ENCODE measurements at regions not wholly inside any gene's neighbourhood (a gene's known extent, or its start where the extent isn't known, plus 50 kb on each side); places are given as distances from the start of the nearest gene placed in this dataset.
A peak's percentile ranks its signal among the peaks of the same experiment; 100 is the strongest.

GRCh38 chr6:48486373-48486772 is 375.4 kb upstream of the PTCHD4 start:
- DNase-seq: no peak
- Mint-ChIP-seq H3K4me1 (no peaks in the 10 kb centered on the region), H3K27me3 (ENCODE audit: low read depth, poor library complexity) (no peaks in the 10 kb centered on the region), H3K36me3 (ENCODE audit: low read depth) (no peaks in the 10 kb centered on the region), H3K27ac (no peak overlapping the region), H3K4me3 (no peak overlapping the region), H3K9me3 (no peaks in the 10 kb centered on the region)
- no peak for TF ChIP-seq CTCF (IDR thresholded peaks at IDR 0.05)

- no peaks in the 10 kb centered on the region for H3K9me3 Mint-ChIP-seq
- no peaks in the 10 kb centered on the region for H3K27me3 Mint-ChIP-seq (ENCODE audit: low read depth, poor library complexity)
- no peak overlapping the region for H3K27ac Mint-ChIP-seq
- H3K36me3 Mint-ChIP-seq (ENCODE audit: low read depth): no peaks in the 10 kb centered on the region
- H3K4me3 Mint-ChIP-seq: no peak overlapping the region
- TF ChIP-seq CTCF (IDR thresholded peaks at IDR 0.05): peak; percentile 15
- no peak for DNase-seq
- H3K4me1 Mint-ChIP-seq: no peaks in the 10 kb centered on the region
Measured at GRCh38 chr6:48476257-48476656, 365.3 kb upstream of the PTCHD4 start.

GRCh38 chr6:48475275-48475674 is 364.3 kb upstream of the PTCHD4 start:
- no peak overlapping the region for H3K27ac Mint-ChIP-seq
- H3K4me1 Mint-ChIP-seq: no peaks in the 10 kb centered on the region
- no peak overlapping the region for H3K4me3 Mint-ChIP-seq
- no peaks in the 10 kb centered on the region for H3K36me3 Mint-ChIP-seq (ENCODE audit: low read depth)
- no peak for TF ChIP-seq CTCF (IDR thresholded peaks at IDR 0.05)
- H3K9me3 Mint-ChIP-seq: no peaks in the 10 kb centered on the region
- no peaks in the 10 kb centered on the region for H3K27me3 Mint-ChIP-seq (ENCODE audit: low read depth, poor library complexity)
- DNase-seq: no peak

GRCh38 chr6:48474830-48475229 is 363.8 kb upstream of the PTCHD4 start:
- no peaks in the 10 kb centered on the region for H3K36me3 Mint-ChIP-seq (ENCODE audit: low read depth)
- H3K27me3 Mint-ChIP-seq (ENCODE audit: low read depth, poor library complexity): no peaks in the 10 kb centered on the region
- no peaks in the 10 kb centered on the region for H3K4me1 Mint-ChIP-seq
- no peak overlapping the region for H3K27ac Mint-ChIP-seq
- H3K4me3 Mint-ChIP-seq: no peak overlapping the region
- DNase-seq: no peak
- TF ChIP-seq CTCF (IDR thresholded peaks at IDR 0.05): no peak
- H3K9me3 Mint-ChIP-seq: no peaks in the 10 kb centered on the region

GRCh38 chr6:48474136-48474535 is 363.1 kb upstream of the PTCHD4 start:
- Mint-ChIP-seq H3K4me1 (no peaks in the 10 kb centered on the region), H3K27me3 (ENCODE audit: low read depth, poor library complexity) (no peaks in the 10 kb centered on the region), H3K36me3 (ENCODE audit: low read depth) (no peaks in the 10 kb centered on the region), H3K9me3 (no peaks in the 10 kb centered on the region), H3K27ac (no peak overlapping the region), H3K4me3 (no peak overlapping the region)
- no peak for DNase-seq
- no peak for TF ChIP-seq CTCF (IDR thresholded peaks at IDR 0.05)

- H3K4me3 Mint-ChIP-seq: no peak overlapping the region
- H3K4me1 Mint-ChIP-seq: no peaks in the 10 kb centered on the region
- no peak overlapping the region for H3K27ac Mint-ChIP-seq
- H3K36me3 Mint-ChIP-seq (ENCODE audit: low read depth): no peaks in the 10 kb centered on the region
- H3K9me3 Mint-ChIP-seq: no peaks in the 10 kb centered on the region
- no peak for TF ChIP-seq CTCF (IDR thresholded peaks at IDR 0.05)
- no peaks in the 10 kb centered on the region for H3K27me3 Mint-ChIP-seq (ENCODE audit: low read depth, poor library complexity)
- no peak for DNase-seq
Measured at GRCh38 chr6:48472535-48472934, 361.5 kb upstream of the PTCHD4 start.
